ENCODE measurements at regions not wholly inside any gene's neighbourhood (a gene's known extent, or its start where the extent isn't known, plus 50 kb on each side); places are given as distances from the start of the nearest gene placed in this dataset.

DNA sequence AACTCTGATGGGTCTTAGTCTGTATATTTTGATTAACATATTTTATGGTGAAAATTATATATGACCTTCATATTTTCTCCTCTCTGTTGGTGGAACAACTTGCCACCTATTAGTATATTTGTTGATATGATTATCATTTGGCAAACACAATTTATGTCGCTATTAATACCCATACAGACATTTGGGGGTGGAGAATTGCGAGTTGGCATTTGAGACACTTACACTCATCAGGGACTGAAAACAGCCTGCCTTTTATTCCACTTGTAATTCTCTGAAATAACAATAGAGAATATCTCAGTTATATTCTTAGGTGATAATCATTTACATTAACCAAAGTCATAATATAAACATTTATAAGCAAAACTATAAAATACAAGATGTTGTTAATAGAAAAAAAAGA is 100.5 kb upstream of the RGS18 start:
- Histone ChIP-seq H3K4me1 (ENCODE audit: control insufficient read depth, insufficient read depth, low read length) (no peaks in the 10 kb centered on the region), H3K4me3 (ENCODE audit: low read length) (no peak overlapping the region), H3K27ac (ENCODE audit: low read length) (no peak overlapping the region), H3K9me3 (ENCODE audit: control insufficient read depth, low read depth, low read length) (no peaks in the 10 kb centered on the region), H3K36me3 (ENCODE audit: control insufficient read depth, insufficient read depth, low read length) (no peaks in the 10 kb centered on the region), H3K27me3 (ENCODE audit: control insufficient read depth, insufficient read depth, low read length) (no peaks in the 10 kb centered on the region)
- WGBS (ENCODE audit: insufficient coverage, low lambda C conversion rate): no CpG with 5 or more reads among the region's 2 CpGs
- no peak for DNase-seq

DNA sequence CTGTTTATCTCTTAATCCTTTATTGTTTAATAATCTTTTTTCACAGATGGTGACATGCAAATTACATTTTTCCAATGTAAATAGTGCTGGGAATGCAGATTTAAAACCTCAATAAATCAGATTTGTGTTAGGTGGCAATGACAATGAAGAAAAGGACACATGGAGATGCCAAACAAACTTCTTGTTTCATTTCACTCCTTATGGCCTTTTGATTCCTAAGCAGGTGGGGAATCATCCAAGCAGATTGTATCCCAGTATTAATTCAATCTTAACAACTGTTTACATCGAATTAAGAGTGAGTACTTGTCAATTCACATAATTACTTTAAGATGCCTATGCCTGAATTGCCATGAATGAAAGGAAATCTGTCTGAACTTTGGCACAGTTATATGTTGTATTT is 98.9 kb upstream of the RGS18 start:
- Histone ChIP-seq H3K36me3 (ENCODE audit: control insufficient read depth, insufficient read depth, low read length) (no peaks in the 10 kb centered on the region), H3K27ac (ENCODE audit: low read length) (no peak overlapping the region), H3K9me3 (ENCODE audit: control insufficient read depth, low read depth, low read length) (no peaks in the 10 kb centered on the region), H3K4me3 (ENCODE audit: low read length) (no peak overlapping the region), H3K27me3 (ENCODE audit: control insufficient read depth, insufficient read depth, low read length) (no peaks in the 10 kb centered on the region), H3K4me1 (ENCODE audit: control insufficient read depth, insufficient read depth, low read length) (no peaks in the 10 kb centered on the region)
- no CpG with 5 or more reads among the region's 1 CpG for WGBS (ENCODE audit: insufficient coverage, low lambda C conversion rate)
- DNase-seq: no peak

DNA sequence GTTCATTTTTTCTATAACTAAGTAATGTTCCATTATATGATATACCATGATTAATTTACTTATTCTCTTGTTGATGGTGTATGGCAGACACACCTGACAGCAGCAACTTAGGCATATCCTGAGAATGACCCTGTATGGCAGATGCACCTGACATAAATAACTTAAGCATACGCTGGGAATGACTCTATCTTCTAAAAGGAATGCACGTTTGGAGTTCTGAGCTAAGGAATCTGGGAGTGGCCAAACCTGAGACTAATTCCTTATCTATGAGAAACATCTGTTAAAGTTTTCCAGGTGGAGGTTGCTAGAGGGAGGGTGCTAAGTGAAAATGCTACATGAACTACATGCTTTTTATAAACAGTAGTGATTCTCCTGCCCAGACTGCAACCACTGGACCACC is 96.7 kb upstream of the RGS18 start:
- H3K4me3 ChIP-seq (ENCODE audit: low read length): no peak overlapping the region
- no peaks in the 10 kb centered on the region for H3K4me1 ChIP-seq (ENCODE audit: control insufficient read depth, insufficient read depth, low read length)
- H3K36me3 ChIP-seq (ENCODE audit: control insufficient read depth, insufficient read depth, low read length): no peaks in the 10 kb centered on the region
- no peaks in the 10 kb centered on the region for H3K9me3 ChIP-seq (ENCODE audit: control insufficient read depth, low read depth, low read length)
- WGBS (ENCODE audit: insufficient coverage, low lambda C conversion rate): no CpG with 5 or more reads among the region's 2 CpGs
- no peak for DNase-seq
- no peaks in the 10 kb centered on the region for H3K27me3 ChIP-seq (ENCODE audit: control insufficient read depth, insufficient read depth, low read length)
- H3K27ac ChIP-seq (ENCODE audit: low read length): no peak overlapping the region

GRCh38 chr1:192065087-192065486 is 93.2 kb upstream of the RGS18 start:
- 100% methylated on average over 1 of the region's 3 CpGs for WGBS (ENCODE audit: insufficient coverage, low lambda C conversion rate)
- no peaks in the 10 kb centered on the region for H3K27me3 ChIP-seq (ENCODE audit: control insufficient read depth, insufficient read depth, low read length)
- H3K36me3 ChIP-seq (ENCODE audit: control insufficient read depth, insufficient read depth, low read length): no peaks in the 10 kb centered on the region
- no peaks in the 10 kb centered on the region for H3K4me1 ChIP-seq (ENCODE audit: control insufficient read depth, insufficient read depth, low read length)
- no peak overlapping the region for H3K27ac ChIP-seq (ENCODE audit: low read length)
- no peak for DNase-seq
- H3K4me3 ChIP-seq (ENCODE audit: low read length): no peak overlapping the region
- no peaks in the 10 kb centered on the region for H3K9me3 ChIP-seq (ENCODE audit: control insufficient read depth, low read depth, low read length)

DNA sequence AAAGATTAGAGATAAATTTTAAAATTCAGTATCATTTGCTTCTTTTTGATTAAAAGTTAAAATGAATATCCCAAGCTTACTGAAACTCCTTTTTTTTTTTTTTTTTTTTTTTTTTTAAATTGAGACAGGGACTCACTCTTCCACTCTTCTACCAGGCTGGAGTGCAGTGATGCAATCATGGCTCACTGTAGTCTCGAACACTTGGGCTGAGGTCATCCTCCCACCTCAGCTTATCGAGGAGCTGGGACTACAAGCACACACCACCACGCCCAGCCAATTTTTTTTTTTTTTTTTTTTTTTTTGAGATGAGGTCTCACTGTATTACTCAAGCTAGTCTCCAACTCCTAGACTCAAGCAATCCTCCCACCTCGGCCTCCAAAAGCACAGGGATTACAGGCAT is 92.1 kb upstream of the RGS18 start:
- no peaks in the 10 kb centered on the region for H3K27me3 ChIP-seq (ENCODE audit: control insufficient read depth, insufficient read depth, low read length)
- H3K27ac ChIP-seq (ENCODE audit: low read length): no peak overlapping the region
- no peaks in the 10 kb centered on the region for H3K4me1 ChIP-seq (ENCODE audit: control insufficient read depth, insufficient read depth, low read length)
- H3K4me3 ChIP-seq (ENCODE audit: low read length): no peak overlapping the region
- WGBS (ENCODE audit: insufficient coverage, low lambda C conversion rate): no CpG with 5 or more reads among the region's 4 CpGs
- no peak for DNase-seq
- no peaks in the 10 kb centered on the region for H3K9me3 ChIP-seq (ENCODE audit: control insufficient read depth, low read depth, low read length)
- H3K36me3 ChIP-seq (ENCODE audit: control insufficient read depth, insufficient read depth, low read length): no peaks in the 10 kb centered on the region

- Histone ChIP-seq H3K36me3 (ENCODE audit: control insufficient read depth, insufficient read depth, low read length) (no peaks in the 10 kb centered on the region), H3K9me3 (ENCODE audit: control insufficient read depth, low read depth, low read length) (no peaks in the 10 kb centered on the region), H3K4me1 (ENCODE audit: control insufficient read depth, insufficient read depth, low read length) (no peaks in the 10 kb centered on the region), H3K27ac (ENCODE audit: low read length) (no peak overlapping the region), H3K27me3 (ENCODE audit: control insufficient read depth, insufficient read depth, low read length) (no peaks in the 10 kb centered on the region), H3K4me3 (ENCODE audit: low read length) (no peak overlapping the region)
- 83% methylated on average over 1 of the region's 3 CpGs for WGBS (ENCODE audit: insufficient coverage, low lambda C conversion rate)
- DNase-seq: no peak
Measured at GRCh38 chr1:192067360-192067759, 90.9 kb upstream of the RGS18 start.

GRCh38 chr1:192070213-192070612 is 88.0 kb upstream of the RGS18 start:
- WGBS (ENCODE audit: insufficient coverage, low lambda C conversion rate): no CpG with 5 or more reads among the region's 2 CpGs
- H3K27me3 ChIP-seq (ENCODE audit: control insufficient read depth, insufficient read depth, low read length): no peaks in the 10 kb centered on the region

GRCh38 chr1:192080684-192081083 is 77.6 kb upstream of the RGS18 start:
- no peaks in the 10 kb centered on the region for H3K4me1 ChIP-seq (ENCODE audit: control insufficient read depth, insufficient read depth, low read length)
- H3K4me3 ChIP-seq (ENCODE audit: low read length): no peak overlapping the region
- no peak for DNase-seq
- WGBS (ENCODE audit: insufficient coverage, low lambda C conversion rate): 83% methylated on average over 1 of the region's 2 CpGs
- no peaks in the 10 kb centered on the region for H3K9me3 ChIP-seq (ENCODE audit: control insufficient read depth, low read depth, low read length)
- H3K27ac ChIP-seq (ENCODE audit: low read length): no peak overlapping the region
- H3K36me3 ChIP-seq (ENCODE audit: control insufficient read depth, insufficient read depth, low read length): no peaks in the 10 kb centered on the region
- H3K27me3 ChIP-seq (ENCODE audit: control insufficient read depth, insufficient read depth, low read length): no peaks in the 10 kb centered on the region

More at GRCh38 chr1:192070213-192070612, 88.0 kb upstream of the RGS18 start:
- Histone ChIP-seq H3K27ac (ENCODE audit: low read length) (no peak overlapping the region), H3K4me3 (ENCODE audit: low read length) (no peak overlapping the region), H3K4me1 (ENCODE audit: control insufficient read depth, insufficient read depth, low read length) (no peaks in the 10 kb centered on the region), H3K9me3 (ENCODE audit: control insufficient read depth, low read depth, low read length) (no peaks in the 10 kb centered on the region), H3K36me3 (ENCODE audit: control insufficient read depth, insufficient read depth, low read length) (no peaks in the 10 kb centered on the region)
- DNase-seq: no peak

DNA sequence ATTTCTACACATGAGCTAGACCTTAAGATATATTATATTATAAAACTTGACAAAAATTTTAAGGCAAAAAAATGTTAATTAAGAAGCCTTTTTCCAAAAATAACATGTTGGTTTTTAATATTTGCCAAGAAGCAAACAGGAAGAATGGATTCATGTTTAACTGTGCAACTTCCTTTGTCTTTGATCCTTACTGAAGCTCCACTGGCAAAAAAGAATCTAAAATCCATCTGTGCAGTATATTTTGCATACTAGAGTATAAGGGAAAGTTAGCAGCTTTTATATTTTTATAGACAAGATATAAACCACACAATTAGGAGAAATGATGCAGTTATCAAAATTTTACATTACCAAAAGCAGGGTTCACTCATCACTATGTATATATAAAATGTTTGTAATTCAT is 76.9 kb upstream of the RGS18 start:
- no peaks in the 10 kb centered on the region for H3K9me3 ChIP-seq (ENCODE audit: control insufficient read depth, low read depth, low read length)
- H3K27me3 ChIP-seq (ENCODE audit: control insufficient read depth, insufficient read depth, low read length): no peaks in the 10 kb centered on the region
- no peak overlapping the region for H3K4me3 ChIP-seq (ENCODE audit: low read length)
- DNase-seq: no peak
- H3K27ac ChIP-seq (ENCODE audit: low read length): no peak overlapping the region
- no peaks in the 10 kb centered on the region for H3K4me1 ChIP-seq (ENCODE audit: control insufficient read depth, insufficient read depth, low read length)
- H3K36me3 ChIP-seq (ENCODE audit: control insufficient read depth, insufficient read depth, low read length): no peaks in the 10 kb centered on the region

- Histone ChIP-seq H3K4me3 (ENCODE audit: low read length) (no peak overlapping the region), H3K9me3 (ENCODE audit: control insufficient read depth, low read depth, low read length) (no peaks in the 10 kb centered on the region), H3K27ac (ENCODE audit: low read length) (no peak overlapping the region), H3K27me3 (ENCODE audit: control insufficient read depth, insufficient read depth, low read length) (no peaks in the 10 kb centered on the region), H3K4me1 (ENCODE audit: control insufficient read depth, insufficient read depth, low read length) (no peaks in the 10 kb centered on the region), H3K36me3 (ENCODE audit: control insufficient read depth, insufficient read depth, low read length) (no peaks in the 10 kb centered on the region)
- WGBS (ENCODE audit: insufficient coverage, low lambda C conversion rate): no CpG with 5 or more reads among the region's 1 CpG
- DNase-seq: peak in 1 of 2 donors; percentile 10
Measured at GRCh38 chr1:192086644-192087043, 71.6 kb upstream of the RGS18 start.

GRCh38 chr1:192087334-192087733 is 70.9 kb upstream of the RGS18 start:
- no peaks in the 10 kb centered on the region for H3K4me1 ChIP-seq (ENCODE audit: control insufficient read depth, insufficient read depth, low read length)
- no peak overlapping the region for H3K27ac ChIP-seq (ENCODE audit: low read length)
- WGBS (ENCODE audit: insufficient coverage, low lambda C conversion rate): no CpG with 5 or more reads among the region's 1 CpG
- no peak overlapping the region for H3K4me3 ChIP-seq (ENCODE audit: low read length)
- no peak for DNase-seq
- no peaks in the 10 kb centered on the region for H3K36me3 ChIP-seq (ENCODE audit: control insufficient read depth, insufficient read depth, low read length)
- H3K9me3 ChIP-seq (ENCODE audit: control insufficient read depth, low read depth, low read length): no peaks in the 10 kb centered on the region
- H3K27me3 ChIP-seq (ENCODE audit: control insufficient read depth, insufficient read depth, low read length): no peaks in the 10 kb centered on the region

Measured in large intestine (tissue), 3 donors.